ENCODE measurements at regions not wholly inside any gene's neighbourhood (a gene's known extent, or its start where the extent isn't known, plus 50 kb on each side); places are given as distances from the start of the nearest gene placed in this dataset.

DNA sequence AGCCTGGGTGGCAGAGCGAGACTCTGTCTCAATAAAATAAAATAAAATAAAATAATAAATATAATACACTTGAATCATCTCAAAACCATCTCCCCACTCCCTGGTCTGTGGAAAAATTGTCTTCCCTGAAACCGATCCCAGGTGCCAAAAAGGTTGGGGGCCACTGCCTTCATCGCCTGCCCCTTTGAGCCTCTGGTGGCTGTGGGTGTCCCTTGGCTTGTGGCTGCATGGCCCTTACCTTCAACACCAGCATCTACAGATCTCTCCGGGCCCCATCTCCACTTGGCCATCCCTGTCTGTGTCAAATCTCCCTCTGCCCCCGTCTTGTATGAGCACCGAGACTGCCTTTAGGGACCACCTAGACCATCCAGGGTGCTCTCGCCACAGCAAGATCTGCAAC, 177.3 kb downstream of the SEC14L1 start:
- in situ Hi-C loops (cut with MboI; ENCODE audit: low pct_unique_long_range_greater_than_20kb, low sequenced_read_pairs) = no loop called here
- DNase-seq = no peak

DNA sequence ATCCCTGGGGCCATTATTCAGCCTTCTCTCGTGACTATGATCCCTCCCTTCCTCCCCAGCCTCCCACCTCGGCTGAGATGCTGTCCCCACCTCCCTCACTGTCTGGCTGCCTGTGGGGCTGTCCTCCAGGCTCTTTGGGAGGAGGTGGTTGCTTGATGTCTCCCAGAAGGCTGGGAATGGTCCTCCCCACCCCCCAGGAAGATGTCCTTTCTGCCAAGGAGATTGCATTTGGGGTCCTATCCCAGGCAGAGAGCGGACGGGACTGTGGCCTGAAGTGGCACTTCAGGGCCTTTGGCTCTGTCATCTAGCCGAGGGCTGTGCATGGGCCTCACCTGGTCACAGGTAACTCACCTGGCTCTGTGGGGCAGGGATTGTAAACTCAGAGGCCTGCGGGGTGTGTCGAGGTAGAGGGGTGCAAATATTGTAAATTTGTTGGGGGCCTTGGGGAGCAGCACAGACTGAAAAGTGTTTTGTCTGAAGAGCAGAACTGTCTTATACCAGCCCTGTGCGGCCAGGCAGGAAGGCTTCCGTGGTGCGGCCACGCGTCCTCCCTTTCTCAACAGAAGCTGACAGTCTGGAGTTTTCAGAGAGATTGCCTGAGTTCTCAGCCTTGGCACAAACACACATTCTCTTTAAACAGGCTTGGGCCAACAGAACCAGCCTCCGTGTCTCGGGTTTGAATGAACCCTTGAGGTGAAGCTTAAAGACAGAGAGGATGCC, 177.9 kb downstream of the SEC14L1 start:
- no peak for DNase-seq
- in situ Hi-C loops (cut with MboI; ENCODE audit: low pct_unique_long_range_greater_than_20kb, low sequenced_read_pairs) = no loop called here

DNA sequence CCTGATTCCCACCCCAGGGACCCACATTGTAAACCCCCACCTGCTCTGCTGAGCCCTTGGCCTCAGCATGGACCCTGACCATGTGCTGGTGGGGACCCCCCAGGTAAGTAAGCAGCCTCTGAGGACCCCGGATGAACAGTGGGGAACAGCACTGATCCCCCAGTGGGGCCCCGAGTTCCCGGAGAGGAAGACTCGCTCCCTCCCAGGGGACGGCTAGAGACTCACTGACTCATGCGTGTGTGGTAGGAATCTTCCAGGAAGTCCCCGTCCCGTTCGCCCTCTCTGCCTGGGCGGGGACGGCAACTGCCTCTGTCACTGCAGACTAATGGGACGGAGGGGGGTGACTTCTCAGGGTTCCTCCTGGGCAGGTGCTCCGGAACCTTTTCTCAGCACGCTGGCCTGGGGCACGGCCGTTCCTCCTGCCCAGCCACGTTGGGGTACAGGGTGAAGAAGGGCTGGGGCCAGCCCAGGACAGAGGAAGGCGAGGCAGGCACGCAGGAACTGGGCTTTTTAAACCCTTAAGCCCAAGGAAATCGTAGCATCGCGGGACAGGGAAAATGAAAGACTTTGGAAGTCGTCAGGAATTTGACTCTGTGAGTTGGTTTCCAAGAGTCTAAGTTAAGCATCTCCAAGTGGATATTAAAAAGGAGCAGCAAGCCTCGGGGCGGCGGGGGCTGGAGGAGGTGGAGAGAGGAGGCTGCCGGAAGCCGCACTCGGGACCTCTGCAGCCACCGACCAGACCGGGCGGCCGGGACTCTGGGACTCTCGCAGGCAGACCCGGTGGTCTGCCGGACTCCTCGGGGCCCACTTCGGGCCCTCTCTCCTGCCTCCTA, 178.7 kb downstream of the SEC14L1 start:
- peak; percentile 88 for DNase-seq

DNA sequence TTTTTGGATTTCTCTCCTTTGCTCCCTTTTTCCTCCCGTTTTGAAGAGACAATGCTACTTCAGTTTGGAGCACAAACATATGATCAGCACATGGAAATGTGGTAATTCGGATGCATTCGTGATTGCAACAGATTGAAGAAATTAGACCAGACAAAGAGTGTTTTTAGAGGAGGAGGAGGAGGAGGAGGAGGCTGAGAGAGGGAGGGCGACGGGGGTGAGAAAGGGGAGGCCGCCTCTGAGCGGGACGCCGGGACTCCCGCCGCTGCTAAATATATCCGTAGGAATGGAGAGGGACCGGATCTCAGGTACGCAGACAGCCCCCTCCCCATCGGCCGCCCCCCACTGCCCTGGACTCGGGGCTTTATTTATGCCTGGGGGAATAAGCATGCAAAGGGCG, 179.3 kb downstream of the SEC14L1 start:
- in situ Hi-C loops (cut with MboI; ENCODE audit: low pct_unique_long_range_greater_than_20kb, low sequenced_read_pairs) = no loop called here
- DNase-seq = peak; percentile 46

More for the DNA sequence above, 178.7 kb downstream of the SEC14L1 start:
- in situ Hi-C loops (cut with MboI; ENCODE audit: low pct_unique_long_range_greater_than_20kb, low sequenced_read_pairs) = no loop called here

DNA sequence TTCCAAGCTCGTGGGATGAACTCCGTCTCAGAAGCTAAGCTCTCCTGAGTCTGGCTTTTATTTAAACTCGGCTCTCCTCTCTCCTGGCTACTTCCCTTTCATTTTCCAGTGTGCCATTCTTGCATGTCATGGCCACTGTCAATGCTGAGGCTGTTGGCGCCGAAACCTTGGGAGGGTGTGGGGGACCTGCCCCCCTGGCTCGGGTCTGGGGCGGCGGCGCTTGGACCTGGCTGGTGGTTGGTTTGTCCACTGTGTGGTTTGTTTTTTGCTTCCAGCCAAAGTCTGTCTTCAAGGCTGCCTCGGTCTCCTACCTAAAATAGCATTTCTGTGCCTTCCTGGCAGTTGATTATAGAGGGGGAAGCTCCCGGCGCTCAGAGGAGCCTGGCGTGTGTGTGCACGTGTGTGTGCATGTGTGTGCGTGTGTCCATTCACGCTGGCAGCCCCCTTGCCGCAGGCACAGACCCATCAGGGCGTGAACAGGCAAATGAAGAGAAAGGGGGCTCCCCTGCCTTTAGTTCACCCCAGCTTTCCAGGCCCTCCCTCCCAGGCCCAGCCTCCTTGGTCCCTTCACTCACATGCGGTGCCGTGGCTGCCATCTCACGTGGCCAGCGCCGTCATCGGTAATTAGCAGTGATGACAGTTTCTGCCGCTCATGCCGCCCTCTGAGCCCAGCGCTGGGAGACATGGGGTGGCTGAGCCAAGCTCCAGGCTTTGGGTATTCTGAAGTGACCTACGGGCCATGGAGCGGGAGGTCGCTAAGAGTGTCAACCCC, 179.9 kb downstream of the SEC14L1 start:
- peak; percentile 73 for DNase-seq
- in situ Hi-C loops (cut with MboI; ENCODE audit: low pct_unique_long_range_greater_than_20kb, low sequenced_read_pairs) = no loop called here

DNA sequence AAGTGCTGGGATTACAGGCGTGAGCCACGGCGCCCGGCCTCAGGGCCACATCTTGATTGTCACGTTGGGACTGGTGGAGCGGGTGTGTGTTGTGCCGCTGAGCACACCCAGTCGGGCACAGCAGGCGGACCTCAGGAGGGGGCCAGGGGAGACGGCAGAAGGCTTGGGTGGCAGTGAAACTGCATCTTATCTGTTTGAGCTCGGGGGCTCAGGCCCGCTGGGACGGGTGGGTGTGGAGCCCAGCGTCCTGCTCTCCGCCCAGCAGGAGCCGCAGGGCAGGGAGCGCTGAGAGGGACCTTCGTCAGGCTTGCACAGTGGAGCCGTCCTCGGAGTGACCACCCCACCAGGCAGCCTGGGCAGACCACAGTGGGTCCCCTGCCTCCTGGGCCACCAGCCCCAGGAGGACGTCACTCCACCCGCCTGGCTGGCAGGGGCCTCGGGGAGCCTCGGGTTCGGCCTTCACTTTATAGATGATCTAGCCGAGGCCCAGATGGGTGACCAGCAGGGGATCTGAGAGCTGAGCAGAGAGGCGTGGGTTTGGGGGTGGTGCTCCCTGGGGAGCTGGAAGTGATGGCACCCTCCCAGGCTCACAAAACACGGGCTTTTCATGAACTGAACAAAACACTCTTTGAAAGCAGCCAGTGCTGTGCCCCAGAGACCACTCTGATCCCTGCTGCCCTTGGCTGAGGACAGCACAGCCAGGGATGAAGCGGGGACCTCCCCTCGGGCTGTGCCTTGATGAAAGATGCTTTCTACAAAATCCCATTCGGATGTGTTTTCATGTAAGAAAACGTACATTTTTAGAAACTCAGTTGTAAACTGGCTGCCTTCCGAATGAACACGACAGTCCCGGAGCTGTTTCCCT, 181.1 kb downstream of the SEC14L1 start:
- peak; percentile 16 for DNase-seq
- in situ Hi-C loops (cut with MboI; ENCODE audit: low pct_unique_long_range_greater_than_20kb, low sequenced_read_pairs) = no loop called here

DNA sequence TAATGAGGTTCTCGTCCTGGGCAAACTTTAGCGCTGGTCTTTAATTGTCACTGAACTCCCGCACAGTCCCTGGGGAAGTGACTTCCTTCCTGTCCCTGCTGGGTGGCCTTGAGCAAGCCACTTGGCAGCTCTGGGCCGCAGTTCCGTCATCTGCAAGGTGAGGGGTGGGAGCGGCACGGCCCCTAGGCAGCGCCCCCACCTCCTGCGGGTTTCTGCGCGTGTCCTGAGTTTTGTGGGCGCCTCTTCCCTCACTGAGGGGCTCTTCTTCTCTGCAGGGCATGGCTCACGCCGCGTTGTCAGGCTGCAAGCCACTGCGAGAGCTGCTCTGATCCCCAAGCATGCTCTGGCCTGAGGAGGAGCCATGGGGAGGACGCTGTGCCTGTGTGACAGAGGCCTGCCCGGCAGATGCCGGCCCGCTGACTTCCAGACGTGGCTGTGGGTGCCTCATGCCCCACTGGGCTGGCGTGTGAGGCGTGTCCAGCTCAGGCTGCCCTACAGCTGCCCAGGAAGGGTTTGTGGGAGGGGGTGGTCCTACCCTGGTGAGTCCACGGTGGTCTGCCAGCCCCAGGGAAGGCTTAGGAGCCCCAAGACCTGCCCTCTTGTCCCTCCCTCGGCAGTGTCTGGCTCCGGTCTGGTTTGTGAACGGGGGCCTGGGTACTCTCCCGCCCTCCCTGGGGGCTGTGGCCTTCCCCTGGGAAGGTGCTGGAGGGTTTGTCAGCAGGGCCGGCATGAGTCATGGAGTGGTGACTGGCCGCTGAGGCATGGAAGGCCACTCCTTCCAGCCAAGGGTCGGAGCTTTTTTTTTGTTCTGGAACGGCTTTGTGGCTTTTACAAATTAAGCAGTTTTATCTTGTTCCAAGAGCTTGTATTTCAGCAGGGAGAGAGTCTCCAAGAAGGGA, 182.0 kb downstream of the SEC14L1 start:
- in situ Hi-C loops (cut with MboI; ENCODE audit: low pct_unique_long_range_greater_than_20kb, low sequenced_read_pairs) = no loop called here
- peak; percentile 64 for DNase-seq

DNA sequence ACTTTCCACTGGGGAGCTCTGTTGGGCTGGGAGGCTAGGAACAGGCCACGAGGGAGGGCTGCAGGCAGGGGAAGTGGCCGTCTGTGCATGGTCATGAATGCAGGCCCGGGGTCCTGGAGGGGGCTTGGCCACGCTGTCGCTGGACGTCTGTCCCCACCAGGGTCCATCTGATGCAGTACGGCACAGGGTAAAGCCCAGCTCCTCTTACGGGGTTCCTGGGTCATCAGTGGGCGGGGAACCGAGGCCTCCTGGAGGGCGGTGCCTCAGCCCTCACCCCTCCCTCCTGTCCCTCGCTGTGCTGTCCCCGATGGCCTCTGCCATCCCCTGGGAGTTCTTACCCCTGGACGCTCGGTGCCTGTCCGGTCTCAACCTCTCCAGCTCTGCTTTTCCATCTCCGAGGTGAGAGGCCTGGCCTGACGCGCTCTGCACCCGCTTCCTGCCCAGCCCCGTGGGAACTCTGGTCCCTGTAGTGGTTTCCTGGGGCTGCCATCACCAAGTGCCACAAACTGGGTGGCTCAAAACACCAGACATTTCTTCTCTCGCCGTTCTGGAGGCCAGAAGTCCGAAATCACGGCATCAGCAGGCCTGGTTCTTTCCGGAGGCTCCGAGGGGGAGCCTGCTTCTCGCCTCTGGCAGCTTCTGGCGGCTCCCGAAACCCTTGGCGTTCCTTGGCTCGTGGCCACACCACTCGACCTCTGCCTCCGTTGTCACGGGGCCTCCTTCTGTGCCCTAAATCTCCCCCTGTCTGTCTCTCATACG, 182.8 kb downstream of the SEC14L1 start:
- no peak for DNase-seq

DNA sequence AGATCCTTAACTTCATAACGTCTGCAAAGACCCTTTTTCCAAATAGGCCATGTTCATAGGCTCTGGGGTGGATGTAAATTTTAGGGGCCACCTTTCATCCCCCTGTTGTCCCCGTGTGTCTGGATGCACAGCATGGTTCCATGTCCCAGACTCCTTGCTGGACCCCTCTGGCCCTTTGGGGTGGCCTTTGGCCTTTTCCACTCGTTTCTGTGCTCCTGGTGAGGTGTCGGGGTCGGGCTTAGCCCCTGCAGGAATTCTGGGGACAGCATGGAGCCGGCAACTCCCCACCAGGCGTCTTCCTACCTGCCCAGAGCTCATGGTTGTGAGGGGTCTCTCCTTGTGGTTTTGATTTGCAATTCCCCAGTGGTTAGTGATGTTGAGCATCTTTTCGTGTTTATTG, 183.5 kb downstream of the SEC14L1 start:
- no peak for DNase-seq
- in situ Hi-C loops (cut with MboI; ENCODE audit: low pct_unique_long_range_greater_than_20kb, low sequenced_read_pairs) = no loop called here

More for the DNA sequence above, 182.8 kb downstream of the SEC14L1 start:
- in situ Hi-C loops (cut with MboI; ENCODE audit: low pct_unique_long_range_greater_than_20kb, low sequenced_read_pairs) = no loop called here

DNA sequence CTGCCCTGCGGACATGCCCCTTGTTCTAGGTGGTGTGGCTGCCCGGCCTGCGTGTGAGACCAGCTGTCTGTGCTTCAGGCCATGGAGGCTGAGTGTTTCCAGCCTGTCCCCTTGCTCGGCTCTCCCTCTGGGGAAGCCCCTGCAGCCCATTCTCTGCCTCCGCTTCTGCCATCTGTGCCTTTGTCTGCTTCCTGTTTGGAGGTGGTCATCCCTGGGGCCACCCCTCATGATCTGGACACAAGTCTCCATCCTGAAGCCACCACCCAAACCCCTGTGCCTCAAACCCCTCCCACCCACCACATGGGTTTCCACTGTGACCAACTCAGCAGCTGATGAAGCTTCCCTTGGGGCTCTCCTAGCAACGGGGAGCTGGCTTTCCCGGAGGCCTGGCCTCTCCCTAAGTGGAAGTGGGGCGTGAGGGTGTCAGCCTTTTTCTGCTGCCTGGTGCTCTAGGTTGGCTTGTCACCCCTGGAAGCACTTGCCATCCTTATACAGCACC, 184.9 kb downstream of the SEC14L1 start:
- in situ Hi-C loops (cut with MboI; ENCODE audit: low pct_unique_long_range_greater_than_20kb, low sequenced_read_pairs) = no loop called here
- no peak for DNase-seq

DNA sequence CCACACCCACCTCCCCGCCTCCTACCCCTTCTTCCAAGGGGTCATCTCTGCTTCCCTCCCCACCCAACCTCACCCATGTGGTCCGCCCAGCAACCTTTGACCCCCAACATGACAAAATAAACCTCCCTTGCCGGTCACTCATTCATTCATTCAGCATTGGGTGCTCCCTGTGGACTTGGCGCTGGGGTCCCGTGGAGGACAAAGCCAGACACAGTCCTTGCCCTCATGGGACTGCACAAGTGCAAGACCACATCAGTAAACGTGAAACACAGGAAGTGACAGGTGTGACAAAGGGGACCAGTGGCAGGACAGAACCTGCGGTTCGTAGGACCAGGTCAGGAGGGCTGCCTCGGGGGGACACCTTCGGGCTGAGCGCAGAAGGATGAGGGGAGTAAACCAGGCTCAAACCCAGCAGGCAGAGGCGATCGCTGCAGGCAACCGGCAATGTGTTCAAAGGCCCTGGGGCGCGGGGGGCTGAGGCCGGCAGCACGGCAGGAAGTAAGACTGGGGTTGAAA, 185.4 kb downstream of the SEC14L1 start:
- no peak for DNase-seq
- in situ Hi-C loops (cut with MboI; ENCODE audit: low pct_unique_long_range_greater_than_20kb, low sequenced_read_pairs) = no loop called here

DNA sequence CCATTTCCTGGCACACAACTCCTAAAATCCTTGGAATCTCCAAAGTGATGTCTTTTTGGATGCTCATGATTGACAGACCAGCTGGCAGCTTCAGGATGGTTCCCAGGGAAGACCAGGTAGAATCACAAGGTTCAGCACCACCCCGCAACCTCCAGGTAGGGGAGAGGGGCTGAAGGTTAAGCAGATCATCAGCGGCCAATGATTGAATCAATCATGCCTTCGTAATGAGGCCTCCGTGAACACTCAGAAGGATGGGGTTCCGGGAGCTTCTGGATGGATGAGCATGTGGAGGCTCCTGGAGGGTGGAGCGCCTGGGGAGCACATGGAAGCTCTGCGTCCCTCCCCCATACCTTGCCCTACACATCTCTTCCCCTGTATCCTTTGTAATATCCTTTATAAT, 185.9 kb downstream of the SEC14L1 start:
- no peak for DNase-seq
- in situ Hi-C loops (cut with MboI; ENCODE audit: low pct_unique_long_range_greater_than_20kb, low sequenced_read_pairs) = no loop called here

DNA sequence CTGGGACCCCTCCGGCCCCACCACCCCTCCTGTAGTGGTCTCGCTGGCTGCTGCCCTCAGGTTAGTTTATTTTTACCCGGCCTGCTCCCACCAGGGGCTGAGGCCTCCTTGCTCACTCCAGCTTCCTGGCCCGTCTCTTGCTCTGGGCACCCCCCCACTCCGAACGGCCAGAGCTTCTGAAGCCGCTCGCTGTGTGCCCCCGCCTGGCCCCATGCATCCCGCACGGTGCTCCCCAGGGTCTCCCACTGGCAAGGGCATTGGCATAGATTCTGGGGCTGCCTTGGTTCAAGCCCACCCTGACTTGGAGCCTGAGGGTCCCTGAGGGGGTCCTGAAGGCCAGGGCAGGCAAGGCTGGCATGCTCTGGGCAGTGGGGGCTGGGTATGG, 186.4 kb downstream of the SEC14L1 start:
- in situ Hi-C loops (cut with MboI; ENCODE audit: low pct_unique_long_range_greater_than_20kb, low sequenced_read_pairs) = no loop called here
- DNase-seq = no peak

DNA sequence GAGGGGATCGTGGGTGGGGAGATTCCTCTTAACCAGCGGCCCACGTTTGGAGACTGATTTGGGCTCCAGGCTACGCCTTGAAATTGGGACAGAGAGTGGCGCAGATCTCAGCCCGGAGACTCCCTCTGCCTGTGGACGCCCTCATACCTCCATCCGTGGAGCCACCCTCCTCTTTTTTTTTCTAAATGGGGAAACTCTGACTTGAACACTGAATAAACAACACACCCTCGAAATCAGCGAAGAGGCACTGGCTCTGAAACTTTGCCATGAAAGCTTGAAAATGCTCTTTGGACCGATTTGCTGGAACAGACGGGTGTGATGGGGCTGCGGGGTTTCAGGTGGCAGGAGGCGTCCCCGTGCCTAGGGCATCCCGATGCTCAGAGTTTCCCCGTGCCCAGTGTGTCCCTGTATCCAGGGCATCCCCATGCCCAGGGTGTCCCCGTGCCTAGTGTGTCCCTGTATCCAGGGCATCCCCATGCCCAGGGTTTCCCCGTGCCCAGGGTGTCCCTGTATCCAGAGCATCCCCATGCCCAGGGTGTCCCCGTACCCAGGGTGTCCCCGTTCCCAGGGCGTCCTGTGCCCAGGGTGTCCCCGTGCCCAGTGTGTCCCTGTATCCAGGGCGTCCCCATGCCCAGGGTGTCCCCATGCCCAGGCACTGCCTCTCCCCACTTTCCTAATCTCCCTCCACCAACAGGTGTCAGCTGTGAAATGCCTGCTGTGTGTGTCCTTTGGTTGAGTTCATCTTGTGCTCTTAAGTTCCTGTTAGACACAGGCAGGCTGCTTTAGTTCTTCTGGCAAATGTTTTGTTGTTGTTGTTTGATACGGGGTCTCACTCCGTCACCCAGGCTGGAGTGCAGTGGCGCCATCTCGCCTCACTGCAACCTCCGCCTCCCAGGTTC, 187.0 kb downstream of the SEC14L1 start:
- no peak for DNase-seq
- in situ Hi-C loops (cut with MboI; ENCODE audit: low pct_unique_long_range_greater_than_20kb, low sequenced_read_pairs) = no loop called here

DNA sequence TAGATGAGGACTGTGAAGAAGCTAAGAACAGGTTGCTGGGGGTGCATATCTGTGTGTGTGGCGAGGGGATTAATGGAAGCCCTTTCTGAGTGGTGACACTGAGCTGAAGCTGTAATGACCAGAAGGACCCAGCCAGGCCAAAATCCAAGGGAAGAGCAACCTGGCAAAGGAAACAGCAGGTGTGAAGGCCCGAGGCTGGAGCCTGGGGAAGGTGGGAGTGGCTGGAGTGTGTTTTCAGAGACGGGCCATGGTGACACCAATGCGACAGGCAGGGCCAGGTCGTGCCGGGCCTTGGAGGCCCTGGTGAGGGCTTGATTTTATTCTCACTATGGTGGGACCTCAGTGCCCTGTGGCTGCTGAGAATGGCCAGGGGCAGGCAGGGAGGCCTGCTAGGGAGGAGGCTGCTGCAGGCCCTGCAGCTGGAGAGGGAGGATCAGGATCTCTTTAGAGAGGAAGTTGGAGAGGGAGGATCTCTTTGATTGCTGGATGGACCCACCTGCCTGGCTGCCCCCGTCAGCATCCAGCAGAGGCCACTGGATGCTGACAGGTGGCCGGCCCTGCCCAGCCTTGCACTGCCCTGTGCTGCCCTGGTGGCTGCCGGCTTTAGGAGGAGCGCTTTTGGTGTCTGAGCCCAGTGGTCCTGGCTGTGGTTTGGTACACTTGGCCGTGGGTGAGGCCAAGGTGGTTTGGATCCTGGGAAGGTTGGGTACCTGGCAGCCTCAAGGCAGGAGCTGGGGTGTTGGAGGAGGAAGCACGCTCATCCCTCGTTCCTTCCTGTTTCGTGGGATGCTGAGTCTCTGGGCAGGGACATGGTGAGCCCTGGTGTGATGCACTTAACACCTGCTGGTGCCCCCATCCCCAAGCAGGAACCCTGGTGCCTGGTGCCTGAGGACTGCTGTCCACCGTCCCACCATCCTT, 188.3 kb downstream of the SEC14L1 start:
- no peak for DNase-seq
- in situ Hi-C loops (cut with MboI; ENCODE audit: low pct_unique_long_range_greater_than_20kb, low sequenced_read_pairs) = no loop called here
